GM19025 (cell line): ENCODE measurements at regions not wholly inside any gene's neighbourhood (a gene's known extent, or its start where the extent isn't known, plus 50 kb on each side); places are given as distances from the start of the nearest gene placed in this dataset.

Experiments
- ATAC-seq: cut with Tn5 transposase; IDR thresholded peaks from one replicate; pipeline ENCODE4 v1.9.1; 2021; ENCODE audit warnings: mild to moderate bottlenecking, low read depth, moderate library complexity; ENCODE audit not compliant: unreplicated experiment

- ATAC-seq, result no peak
Observed at GRCh38 chr4:3830774-3831528, 64.8 kb downstream of the ADRA2C start.

DNA sequence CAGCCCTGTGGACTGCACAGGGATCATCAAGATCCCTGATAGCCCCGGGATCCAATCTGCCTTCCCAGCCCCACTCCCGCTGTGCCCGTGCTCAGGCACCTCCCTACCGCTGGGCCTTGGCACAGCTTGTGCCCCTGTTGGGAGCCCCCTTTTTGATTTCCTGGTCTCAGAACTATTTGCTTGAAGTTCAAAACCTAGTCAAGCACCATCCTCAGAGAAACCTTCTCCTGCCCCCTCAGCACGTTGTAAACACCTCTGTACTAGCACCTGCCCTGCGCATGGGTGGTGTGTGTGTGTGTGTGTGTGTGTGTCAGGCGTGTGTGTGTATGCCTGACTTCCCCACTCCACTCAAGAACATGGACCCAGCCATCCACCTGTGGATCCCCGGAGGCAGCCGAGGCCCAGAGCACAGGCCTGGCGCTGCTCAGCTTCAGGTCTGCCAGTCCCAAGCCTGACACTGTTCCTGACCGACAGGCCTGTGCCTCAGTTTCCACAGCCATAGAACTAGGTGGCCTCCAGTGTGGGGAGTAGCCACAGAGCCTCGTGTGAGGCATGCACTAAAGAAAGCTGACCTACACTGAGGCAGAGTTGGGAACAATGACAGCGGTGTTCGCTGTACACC, 65.5 kb downstream of the ADRA2C start:
- no peak for ATAC-seq

DNA sequence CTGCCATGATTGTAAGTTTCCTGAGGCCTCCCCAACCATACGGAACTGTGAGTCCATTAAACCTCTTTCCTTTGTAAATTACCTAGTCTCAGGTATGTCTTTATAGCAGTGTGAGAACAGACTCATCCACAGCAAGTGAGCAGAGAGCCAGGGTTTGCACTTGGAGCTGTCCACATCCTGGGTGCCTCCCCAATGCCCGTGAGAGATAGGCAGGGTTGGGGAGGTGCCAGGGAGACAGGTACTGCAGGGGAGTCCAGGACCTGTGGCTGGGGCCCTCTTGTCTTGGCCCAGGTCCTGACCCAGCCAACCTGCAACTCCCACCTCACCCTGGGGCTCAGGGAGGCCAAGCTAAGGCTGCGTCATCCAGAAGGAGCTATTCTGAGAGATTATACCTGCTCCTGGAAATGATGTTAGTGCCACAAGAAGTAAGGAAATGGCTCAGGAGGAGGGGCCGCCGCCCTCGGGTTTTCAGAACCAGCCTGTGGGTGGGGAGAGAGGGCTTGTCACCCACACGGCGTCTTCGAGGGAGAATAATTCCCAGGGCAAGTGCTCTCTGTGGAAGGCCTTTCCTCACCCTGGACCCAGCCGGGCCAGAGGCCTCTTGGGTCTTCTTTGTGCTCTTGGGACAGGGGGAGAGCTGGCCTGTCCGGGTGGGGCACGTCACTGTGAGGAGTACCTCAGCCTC, 66.5 kb downstream of the ADRA2C start:
- no peak for ATAC-seq

- no peak for ATAC-seq
Observed at GRCh38 chr4:3833326-3833989, 67.3 kb downstream of the ADRA2C start.

- ATAC-seq, result no peak
Observed at GRCh38 chr4:3834186-3834662, 68.0 kb downstream of the ADRA2C start.

DNA sequence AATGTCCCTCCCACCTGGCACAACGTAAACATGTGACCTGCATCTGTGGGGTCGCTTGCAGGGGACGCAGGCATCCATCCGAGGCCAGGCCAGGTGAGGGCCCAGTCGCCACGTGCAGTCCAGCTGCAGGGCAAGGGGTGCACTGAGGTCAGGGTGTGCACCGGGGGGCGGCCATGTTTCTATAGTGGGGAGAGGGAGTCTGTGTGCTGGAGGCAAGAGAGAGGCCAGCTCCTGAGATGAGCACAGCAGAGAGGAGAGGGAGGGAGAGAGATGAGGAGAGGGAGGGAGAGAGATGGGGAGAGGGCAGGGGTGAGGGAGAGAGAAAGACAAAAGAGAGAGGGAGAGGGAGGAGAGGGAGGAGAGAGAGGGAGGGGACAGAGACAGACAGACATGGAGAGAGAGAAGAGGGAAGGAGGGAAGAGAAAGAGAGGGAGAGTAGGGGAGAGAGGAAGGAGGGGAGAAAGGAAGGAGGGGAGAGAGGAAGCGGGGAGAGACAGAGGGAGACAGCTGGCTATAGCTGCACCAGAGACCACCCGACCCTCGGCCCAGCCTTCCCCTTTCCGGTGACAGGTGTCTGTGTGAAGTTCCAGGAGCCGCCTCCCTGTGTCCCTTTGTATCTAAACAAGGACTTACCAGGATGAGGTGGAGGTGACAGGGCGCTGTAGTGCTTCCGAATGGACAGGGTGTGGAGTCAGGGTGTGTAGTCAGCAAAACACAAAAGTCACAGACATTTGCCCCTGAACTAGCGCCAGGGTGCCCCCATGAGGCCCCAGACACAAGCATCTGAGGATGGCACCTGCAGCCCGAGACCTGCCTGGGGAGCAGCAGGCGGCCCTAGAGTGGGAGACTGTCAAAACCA, 68.7 kb downstream of the ADRA2C start:
- ATAC-seq, result no peak

- ATAC-seq, result no peak
Observed at GRCh38 chr4:3835527-3836405, 69.6 kb downstream of the ADRA2C start.

- no peak for ATAC-seq
Observed at GRCh38 chr4:3836406-3836755, 70.2 kb downstream of the ADRA2C start.

GRCh38 chr4:3836756-3837601, 70.8 kb downstream of the ADRA2C start:
- ATAC-seq, result no peak

GRCh38 chr4:3838437-3839380, 72.5 kb downstream of the ADRA2C start:
- ATAC-seq, result no peak

DNA sequence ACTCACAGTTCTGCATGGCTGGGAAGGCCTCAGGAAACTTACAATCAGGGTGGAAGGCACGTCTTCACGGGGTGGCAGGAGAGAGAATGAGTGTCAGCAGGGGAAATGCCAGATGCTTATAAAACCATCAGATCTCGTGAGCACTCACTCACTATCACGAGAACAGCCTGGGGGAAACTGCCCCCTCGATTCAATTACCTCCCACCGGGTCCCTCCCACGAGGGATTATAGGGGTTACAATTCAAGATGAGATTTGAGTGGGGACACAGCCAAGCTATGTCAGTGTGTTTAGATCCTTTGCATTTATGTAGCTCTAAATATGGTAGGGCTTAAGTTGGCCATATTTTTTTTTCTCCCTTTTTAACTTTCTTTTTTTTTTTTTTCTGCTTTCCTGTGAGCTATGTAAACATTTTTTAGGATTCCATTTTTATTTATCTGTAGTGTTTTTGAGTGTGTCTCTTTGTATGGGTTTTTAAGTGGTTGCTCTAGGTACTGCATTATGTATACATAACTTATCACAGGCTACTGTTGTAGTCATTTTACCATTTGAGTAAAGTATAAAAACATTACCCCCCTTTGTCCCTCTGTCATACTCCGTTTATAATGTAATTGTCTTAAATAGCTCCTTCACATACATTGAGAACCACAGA, 79.0 kb downstream of the ADRA2C start:
- no peak for ATAC-seq

DNA sequence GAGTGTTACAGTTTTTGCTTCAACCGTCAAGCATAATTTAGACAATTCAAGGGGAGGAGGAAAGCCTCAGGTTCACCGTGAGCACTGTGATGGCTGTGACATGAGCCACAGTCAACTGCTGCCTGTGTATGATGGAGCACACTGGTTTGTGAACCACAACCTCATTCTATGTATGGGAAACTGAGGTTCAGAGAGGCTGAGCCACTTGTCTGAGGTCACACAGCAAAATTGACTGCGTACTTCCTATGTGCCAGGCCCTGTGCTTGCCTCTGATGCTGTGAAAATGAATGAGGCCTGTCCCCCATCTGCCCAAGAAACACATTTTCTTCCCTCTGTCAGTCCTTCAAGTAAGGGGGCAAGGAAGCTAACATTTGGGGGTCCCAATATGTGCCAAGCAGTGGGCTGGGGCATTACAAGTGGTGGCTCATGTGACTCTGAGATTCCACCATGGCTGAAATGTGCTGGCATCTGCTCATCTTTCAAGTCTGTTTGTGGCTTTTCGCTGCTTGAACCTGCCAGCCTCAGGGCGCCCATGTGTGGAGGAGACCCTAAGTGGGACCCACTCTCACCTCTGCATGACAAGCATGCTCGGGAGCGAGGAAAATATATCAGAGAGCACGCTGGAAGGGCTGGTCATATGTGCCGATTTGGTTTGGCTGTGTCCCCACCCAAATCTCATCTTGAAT, 79.7 kb downstream of the ADRA2C start:
- ATAC-seq, result no peak

DNA sequence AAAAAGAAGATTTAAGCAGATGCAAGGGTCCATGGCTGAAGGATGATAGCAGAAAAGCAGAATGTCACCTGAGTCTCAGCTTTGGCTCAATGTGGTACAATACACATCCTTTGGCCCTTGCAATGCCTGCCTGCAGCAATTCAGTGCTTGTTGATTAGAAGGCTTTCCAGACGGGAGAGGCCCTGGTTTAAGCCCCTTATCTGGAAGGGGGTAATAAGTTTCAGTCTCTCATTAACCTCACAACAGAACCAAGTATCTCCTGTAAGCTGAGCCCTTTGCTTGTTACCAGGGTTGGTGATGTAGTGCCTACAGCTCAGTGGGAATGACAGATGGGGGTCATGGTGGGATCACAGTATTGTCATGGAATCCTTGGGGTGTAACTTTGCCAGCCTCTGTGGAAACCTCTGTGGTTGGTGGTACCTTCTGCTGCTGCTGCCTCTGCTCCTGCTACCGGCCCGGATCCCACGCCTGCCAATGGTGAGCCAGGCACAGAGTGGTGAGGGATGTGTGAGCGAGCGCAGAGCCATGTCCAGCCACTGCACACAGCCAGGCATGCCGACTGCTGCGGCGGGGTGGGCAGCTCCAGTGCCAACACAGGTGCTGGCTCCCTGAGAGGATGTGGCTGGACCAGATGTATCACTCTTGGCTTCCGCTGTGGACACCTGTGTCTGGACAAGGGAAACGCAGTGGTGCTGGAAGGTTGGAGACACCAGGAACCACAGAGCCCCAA, 81.2 kb downstream of the ADRA2C start:
- no peak for ATAC-seq

GRCh38 chr4:3848323-3848722, 82.1 kb downstream of the ADRA2C start:
- no peak for ATAC-seq

DNA sequence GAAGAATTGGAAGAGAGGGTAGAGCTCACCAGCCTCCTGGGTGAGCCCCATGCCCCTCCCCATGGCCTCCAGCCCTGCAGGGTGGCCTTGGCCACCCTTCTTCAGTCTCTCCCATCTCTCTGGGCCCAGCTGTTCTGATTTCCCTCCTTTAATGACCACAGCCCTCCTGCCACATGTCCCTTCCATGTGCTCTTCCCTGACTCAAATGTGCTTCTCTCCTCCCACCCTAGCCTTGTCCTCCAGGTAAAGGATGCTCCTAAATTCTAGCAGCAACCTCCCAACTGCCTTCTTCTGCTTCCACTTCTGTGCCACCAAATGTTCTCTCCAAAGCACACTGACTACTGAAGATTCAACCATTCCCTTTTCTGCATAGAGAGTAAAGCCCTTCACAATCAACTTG, 83.0 kb downstream of the ADRA2C start:
- ATAC-seq, result no peak

DNA sequence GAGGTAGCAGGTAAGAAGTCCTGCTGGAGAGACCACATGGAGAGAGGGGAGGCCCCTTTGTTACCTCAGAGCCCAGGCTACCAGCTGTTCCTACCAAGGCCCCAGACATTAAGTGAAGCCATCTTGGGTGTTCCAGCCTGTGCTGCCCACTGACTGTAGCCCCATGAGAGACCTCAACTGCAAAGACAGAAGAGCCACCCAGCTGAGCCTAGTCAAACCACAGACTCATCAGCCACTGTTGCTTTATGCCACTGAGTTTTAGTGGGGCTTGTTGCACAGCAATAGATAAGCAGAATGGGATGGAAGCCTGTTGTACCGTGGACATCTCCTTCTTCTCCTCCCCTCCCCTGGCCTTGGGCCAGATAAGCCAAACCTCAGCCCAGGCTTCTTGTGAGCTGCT, 83.9 kb downstream of the ADRA2C start:
- ATAC-seq, result no peak
